ENCODE measurements at regions not wholly inside any gene's neighbourhood (a gene's known extent, or its start where the extent isn't known, plus 50 kb on each side); places are given as distances from the start of the nearest gene placed in this dataset.
"Not testable (repeated sequence)": the region's sequence is repeated elsewhere in the genome, so short reads cannot be mapped to it uniquely, and the experiment has no call there.

DNA sequence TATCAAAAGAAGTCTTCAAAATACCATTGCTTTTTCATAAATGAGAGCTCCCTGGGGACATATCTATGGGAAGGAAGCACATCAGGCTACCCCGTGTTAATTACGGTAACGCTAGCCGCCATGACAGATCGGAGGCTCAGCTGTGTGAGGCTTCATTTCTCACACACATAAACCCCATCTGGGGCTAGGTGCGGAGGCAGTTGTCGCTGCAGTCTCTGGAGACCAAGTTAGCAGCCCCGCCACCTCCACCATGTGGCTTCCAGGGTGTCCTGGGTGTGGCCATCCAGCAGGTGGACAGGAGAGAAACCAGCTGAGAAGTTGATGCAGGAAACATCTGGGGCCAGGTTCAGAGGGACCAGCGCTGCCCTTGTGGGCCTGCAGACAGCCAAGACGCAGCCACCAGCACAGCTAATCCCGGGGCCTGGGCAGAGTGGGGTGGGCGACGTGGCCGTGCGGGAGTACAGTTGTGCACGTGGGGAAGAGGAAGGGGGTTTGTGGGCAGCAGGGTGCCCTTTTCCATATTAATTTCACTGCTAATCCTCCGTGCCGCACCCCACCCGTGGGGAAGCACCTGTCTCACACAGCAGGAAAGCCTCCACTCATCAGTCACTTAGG is 426.5 kb downstream of the IRX1 start:
- no peak for DNase-seq

- DNase-seq = no peak
Observed at GRCh38 chr5:4023091-4023752, 427.6 kb downstream of the IRX1 start.

DNA sequence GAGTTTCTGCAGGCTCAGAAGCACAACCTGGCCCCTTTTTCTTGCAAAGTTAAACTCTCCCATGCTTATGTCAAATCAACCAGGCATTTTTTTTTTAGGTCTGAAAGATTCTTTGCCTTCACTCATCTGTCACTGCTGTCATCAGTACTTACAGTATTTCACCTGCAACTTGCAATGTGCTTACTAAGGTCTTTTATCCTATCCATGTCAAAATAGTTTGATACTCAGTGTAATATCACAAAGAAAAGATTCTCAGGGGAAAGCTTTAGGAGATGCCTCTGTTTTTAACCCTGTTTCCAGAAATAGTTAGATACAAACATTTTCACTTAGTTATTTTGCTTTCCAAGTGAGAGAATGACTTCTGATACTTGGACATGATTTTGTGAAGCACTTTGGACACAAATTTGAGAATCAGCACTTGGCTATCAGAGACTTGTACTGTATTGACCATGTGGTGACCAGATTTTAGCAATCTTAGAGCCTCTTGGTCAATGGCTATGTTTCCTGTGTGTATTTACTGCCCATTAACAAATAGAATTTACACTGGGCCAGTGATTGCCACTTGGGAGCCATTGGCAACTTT is 428.2 kb downstream of the IRX1 start:
- DNase-seq = no peak

DNA sequence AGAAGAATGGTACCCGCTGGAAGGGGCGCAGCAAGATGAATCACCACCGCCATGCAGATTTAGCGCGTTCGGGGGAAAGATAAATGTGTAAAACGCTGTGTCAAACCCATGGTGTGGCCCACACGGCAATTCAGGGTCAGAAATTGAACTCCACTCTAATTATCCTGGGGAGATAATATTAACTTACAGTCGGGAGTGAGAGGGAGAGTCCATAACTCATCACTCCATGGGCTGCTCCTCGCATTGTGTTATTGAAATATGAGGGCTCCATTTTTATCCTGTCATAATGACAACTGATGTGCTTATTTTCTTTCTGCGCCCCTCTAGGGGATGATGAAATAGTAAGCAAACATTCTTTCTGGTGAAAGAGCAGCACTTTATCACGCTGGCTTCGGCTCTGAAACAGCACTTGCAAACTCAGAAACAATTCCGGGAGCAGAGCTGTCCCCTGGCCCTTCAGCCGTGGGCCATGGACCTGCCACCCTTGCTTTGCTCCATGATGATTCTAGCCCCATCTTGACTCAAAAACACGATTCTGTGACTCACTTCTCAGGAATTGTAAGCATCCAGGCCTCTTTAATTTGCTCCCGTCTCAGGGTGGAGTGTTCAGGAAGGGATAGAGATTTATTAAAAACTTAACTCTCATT is 431.6 kb downstream of the IRX1 start:
- DNase-seq = no peak

DNA sequence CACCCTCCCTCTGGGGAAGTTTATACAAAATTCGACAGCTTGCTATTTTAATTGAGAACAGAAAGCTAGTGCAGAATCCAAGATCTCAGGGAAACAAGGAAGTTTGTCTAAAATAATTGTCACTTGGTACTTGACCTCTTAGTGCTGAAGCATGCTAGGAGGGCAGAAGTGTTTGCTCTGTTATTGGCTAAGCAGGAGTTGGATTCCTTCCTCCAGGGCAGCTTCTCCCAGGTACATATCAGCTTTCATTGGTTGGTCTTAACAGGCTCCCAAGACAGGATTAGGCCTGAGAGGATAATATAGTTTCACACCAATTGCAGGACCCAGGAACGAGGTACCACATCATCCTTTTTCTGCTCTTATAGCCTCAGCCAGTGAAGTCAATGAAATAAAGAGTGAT is 432.8 kb downstream of the IRX1 start:
- no peak for DNase-seq

- not testable (repeated sequence) for DNase-seq
Observed at GRCh38 chr5:4033546-4033945, 437.9 kb downstream of the IRX1 start.

- DNase-seq = no peak
Observed at GRCh38 chr5:4036861-4037260, 441.2 kb downstream of the IRX1 start.

GRCh38 chr5:4038994-4039393 is 443.4 kb downstream of the IRX1 start:
- no peak for DNase-seq

GRCh38 chr5:4042311-4042710 is 446.7 kb downstream of the IRX1 start:
- no peak for DNase-seq

GRCh38 chr5:4043135-4043534 is 447.5 kb downstream of the IRX1 start:
- no peak for DNase-seq

- DNase-seq = no peak
Observed at GRCh38 chr5:4044881-4045280, 449.2 kb downstream of the IRX1 start.

GRCh38 chr5:4048398-4048797 is 452.8 kb downstream of the IRX1 start:
- no peak for DNase-seq

DNA sequence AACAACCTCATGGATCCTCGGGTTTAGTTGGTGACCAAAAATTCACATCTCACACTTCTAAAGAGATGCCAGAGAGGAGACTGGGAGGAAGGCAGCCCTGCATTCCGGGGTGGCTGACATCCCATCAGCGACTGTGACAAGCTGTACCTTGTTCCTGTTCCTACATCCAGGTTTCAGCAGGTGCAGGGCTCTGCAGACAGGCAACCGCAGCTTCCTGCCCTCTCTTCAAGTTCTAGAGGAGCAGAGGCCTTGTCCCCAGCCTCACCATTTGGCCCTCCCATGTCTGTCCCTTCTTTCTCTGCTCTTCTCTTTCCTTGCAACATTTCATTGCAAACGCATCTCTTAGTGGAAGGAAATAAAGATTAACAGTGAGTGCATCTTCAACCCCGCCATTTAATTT is 454.6 kb downstream of the IRX1 start:
- no peak for DNase-seq

DNA sequence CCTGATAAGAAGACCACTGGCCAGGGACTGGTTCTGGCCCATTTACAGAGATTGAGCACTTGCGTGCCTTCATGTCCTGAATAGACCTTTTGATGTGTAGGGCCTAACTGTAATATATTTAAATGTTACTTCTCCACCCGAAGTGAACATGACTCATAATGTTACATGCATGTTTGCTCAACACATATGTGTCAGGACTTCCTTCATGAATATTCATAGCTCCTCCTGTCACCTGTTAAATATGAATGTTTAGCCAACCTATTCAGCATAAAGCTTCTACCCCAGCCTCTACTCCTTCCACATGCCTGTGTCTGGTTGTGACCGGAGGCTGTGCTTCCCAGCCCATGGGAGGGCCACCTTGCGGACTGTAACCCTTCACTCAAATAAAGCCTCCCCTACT is 457.5 kb downstream of the IRX1 start:
- DNase-seq = no peak

DNA sequence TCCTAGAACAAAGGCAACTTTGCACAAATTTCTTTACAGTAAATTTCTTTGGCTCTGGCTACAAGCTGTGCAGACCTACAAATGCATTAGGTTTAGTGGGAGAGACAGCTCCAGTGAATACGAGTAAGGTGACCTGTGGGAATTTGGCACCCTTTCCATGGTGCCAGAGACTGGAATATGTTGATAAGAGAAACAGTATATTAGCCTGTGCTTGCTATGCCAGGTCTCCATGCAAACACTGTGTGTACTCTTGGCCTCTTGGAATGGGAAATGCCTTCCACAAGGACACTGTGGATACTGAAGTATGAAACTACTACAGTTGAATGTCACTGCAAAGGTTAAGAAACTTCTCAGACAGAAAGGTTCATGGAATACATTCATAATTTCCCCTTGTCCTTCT is 458.5 kb downstream of the IRX1 start:
- no peak for DNase-seq

DNA sequence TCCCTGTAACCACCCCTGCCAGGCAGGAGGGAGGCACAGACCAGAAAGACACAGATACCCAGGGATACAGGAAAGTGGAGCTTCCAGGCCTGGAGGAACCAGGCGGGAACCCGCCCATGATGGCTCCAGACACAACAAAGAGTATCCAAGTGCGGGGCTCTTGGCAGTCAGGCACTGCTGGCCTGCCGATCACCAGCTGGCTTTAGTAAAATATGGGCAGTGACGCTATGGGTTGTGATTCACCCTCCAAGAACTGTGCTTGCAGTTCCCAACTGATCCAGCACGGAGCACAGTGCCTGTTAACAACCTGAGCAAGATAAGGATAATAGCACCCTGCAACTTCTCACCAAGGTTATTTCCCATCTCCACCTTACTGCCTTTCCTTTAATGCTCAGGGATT is 463.3 kb downstream of the IRX1 start:
- DNase-seq = no peak

DNA sequence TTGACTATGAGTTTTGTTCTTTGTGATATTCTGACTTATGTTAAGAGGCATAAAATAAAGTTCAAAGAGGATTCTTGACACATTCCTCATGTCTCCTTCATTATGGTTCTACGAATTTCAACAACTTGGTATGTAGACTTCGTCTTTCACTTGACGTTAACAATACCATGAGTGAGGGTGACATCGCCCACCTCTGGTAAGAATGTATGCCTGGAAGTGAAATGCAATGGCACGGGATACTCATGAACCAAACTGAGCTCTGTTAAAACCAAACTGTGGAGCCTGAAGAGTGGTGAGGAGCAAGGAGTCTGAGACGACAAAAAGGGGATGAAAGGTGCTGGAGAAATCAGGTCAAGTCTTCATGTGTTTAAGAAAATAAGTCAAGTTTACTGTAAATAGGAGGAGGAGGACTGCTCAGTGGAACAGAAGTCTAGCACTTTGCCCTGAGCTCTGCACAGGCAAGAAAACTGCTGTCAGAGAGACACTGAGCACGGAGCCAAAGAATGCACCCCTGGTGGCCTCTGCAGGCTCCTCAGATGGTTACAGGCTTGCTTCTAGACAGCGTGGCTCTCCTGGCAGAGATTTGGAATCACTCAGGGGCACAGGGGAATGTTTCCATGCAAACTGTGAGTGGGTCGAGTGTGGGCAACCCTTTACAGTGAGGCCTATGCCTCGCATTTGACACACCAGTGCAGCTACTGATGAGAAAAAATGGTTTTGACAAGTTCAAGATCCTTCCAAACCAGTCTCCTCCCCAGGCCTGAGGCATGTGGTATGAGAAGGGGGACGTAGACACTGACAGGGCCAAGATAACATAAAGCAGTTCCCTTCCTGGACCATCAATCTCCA is 470.1 kb downstream of the IRX1 start:
- no peak for DNase-seq

GRCh38 chr5:4068171-4068570 is 472.5 kb downstream of the IRX1 start:
- no peak for DNase-seq

DNA sequence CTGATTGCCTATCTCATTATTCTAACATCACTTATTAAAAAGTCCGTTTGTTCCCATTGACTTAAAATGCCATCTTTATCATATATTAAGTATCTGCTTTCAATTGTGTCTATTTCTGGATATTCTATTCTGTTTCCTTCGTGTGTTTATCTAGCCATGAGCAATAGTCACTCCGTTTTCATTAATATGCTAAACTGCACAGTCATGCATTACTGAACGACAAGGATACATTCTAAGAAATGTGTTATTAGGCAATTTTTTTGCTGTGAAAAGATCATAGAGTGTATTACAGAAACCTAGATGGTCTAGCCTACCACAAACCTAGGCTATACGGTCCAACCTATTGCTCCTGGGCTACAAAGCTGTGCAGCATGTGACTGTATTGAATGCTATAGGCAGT is 482.9 kb downstream of the IRX1 start:
- DNase-seq = no peak

GRCh38 chr5:4079831-4080230 is 484.2 kb downstream of the IRX1 start:
- DNase-seq = no peak

DNA sequence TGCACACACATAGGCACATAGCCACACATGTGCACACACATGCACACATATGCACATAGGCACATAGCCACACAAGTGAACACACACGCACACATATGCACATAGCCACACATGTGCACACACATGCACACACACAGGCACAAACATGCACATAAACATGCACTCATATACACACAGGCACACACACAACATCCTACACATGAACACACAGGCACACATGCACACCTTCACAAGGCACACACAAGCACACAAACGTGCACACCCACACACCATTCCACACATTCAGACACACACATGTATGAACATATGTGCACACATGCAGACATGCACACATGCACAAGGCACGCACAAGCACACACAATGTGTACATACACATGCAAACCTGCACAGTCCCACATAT is 484.7 kb downstream of the IRX1 start:
- no peak for DNase-seq

DNA sequence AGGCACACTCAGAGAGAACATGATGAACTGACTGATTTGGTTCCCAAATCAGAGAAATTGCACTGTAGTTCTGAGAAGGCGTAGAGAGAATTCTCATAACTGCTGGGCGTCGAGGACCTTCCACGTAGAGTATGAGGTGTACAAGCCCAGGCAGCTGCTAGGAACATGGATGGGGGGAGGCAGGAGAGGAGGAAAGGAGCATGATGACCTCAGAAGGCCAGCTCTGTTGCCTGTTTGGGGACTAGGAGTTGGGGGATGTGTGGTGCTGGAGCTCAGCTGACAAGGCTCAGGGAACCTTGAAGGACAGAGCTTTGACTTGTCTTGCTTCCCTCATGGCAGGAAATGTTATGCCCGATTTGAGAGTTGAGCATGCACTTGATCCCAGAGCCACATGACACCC is 485.4 kb downstream of the IRX1 start:
- no peak for DNase-seq

GRCh38 chr5:4081466-4081865 is 485.8 kb downstream of the IRX1 start:
- DNase-seq = no peak
